Naive B cell (primary cell): ENCODE measurements at regions not wholly inside any gene's neighbourhood (a gene's known extent, or its start where the extent isn't known, plus 50 kb on each side); places are given as distances from the start of the nearest gene placed in this dataset.

Experiments
- ATAC-seq, 2 donors: fragments of 150-1000 bp; cut with Tn5 transposase; 2 replicates each; pipeline ENCODE4 v1.10.0; 2021; ENCODE audit warnings: low read depth in 2 of 2, mild to moderate bottlenecking in 2 of 2, moderate library complexity in 2 of 2
- DNase-seq: peaks from one replicate; pipeline ENCODE4 v3.0.0; 2022
- H3K27ac Mint-ChIP-seq, 6 donors: one replicate each; pipeline ENCODE4 v1.8.0; 2020 to 2022; ENCODE audit warnings: mild to moderate bottlenecking in 6 of 6, mixed read lengths in 6 of 6, moderate library complexity in 5 of 6, inconsistent platforms in 2 of 6
- H3K27me3 Mint-ChIP-seq, 3 donors: one replicate each; pipeline ENCODE4 v1.8.0; 2021 to 2022; ENCODE audit warnings: mixed read lengths in 3 of 3, mild to moderate bottlenecking in 1 of 3
- H3K36me3 Mint-ChIP-seq, 2 donors: one replicate each; pipeline ENCODE4 v1.8.0; 2020 to 2022; ENCODE audit warnings: mixed read lengths in 2 of 2, inconsistent platforms in 1 of 2, mild to moderate bottlenecking in 1 of 2
- H3K4me1 Mint-ChIP-seq, 3 donors: one replicate each; pipeline ENCODE4 v1.8.0; 2020 to 2022; ENCODE audit warnings: mixed read lengths in 3 of 3, inconsistent platforms in 1 of 3, mild to moderate bottlenecking in 1 of 3, moderate library complexity in 1 of 3
- H3K4me3 Mint-ChIP-seq, 8 donors: one replicate each; pipeline ENCODE4 v1.8.0; 2020 to 2022; ENCODE audit warnings: mild to moderate bottlenecking in 8 of 8, mixed read lengths in 8 of 8, moderate library complexity in 8 of 8, inconsistent platforms in 2 of 8
- H3K9me3 Mint-ChIP-seq, 7 donors: one replicate each; pipeline ENCODE4 v1.8.0; 2020 to 2022; ENCODE audit warnings: mixed read lengths in 7 of 7, mild to moderate bottlenecking in 5 of 7, inconsistent platforms in 2 of 7, moderate library complexity in 1 of 7

GRCh38 chr5:159427180-159428012 is 97.1 kb upstream of the IL12B start:
- H3K4me1 Mint-ChIP-seq: peaks cover 13 to 28% (median 18%) of the 10 kb centered on the region in 3 donors
- DNase-seq: peak; percentile 39
- H3K36me3 Mint-ChIP-seq: no peaks in the 10 kb centered on the region

GRCh38 chr5:159430361-159431012 is 100.2 kb upstream of the IL12B start:
- Mint-ChIP-seq H3K4me1 (peaks cover 13 to 28% (median 18%) of the 10 kb centered on the region in 3 donors), H3K9me3 (peaks cover 0 to 2% (median 0%) of the 10 kb centered on the region in 7 donors), H3K4me3 (no peak overlapping the region), H3K27ac (no peak overlapping the region), H3K36me3 (no peaks in the 10 kb centered on the region), H3K27me3 (no peaks in the 10 kb centered on the region)
- ATAC-seq: no peak
- no peak for DNase-seq

More at GRCh38 chr5:159427180-159428012, 97.1 kb upstream of the IL12B start:
- Mint-ChIP-seq H3K4me3 (peak overlapping the region in 7 of 8 donors; percentile 2 to 66 (median 15)), H3K27ac (peak overlapping the region; percentile 32 to 94 (median 78)), H3K27me3 (no peaks in the 10 kb centered on the region), H3K9me3 (peaks cover 0 to 2% (median 0%) of the 10 kb centered on the region in 7 donors)
- peak; percentile 89 to 92 for ATAC-seq

- DNase-seq: no peak
- no peaks in the 10 kb centered on the region for H3K36me3 Mint-ChIP-seq
- no peak for ATAC-seq
- H3K27me3 Mint-ChIP-seq: no peaks in the 10 kb centered on the region
- no peak overlapping the region for H3K27ac Mint-ChIP-seq
- H3K9me3 Mint-ChIP-seq: peaks cover 0 to 4% (median 0%) of the 10 kb centered on the region in 7 donors
- peaks cover 0 to 5% (median 4%) of the 10 kb centered on the region in 3 donors for H3K4me1 Mint-ChIP-seq
- no peak overlapping the region for H3K4me3 Mint-ChIP-seq
These were observed 105.6 kb upstream of the IL12B start for GRCh38 chr5:159435855-159436254.

- Mint-ChIP-seq H3K4me1 (peaks cover 0 to 5% (median 4%) of the 10 kb centered on the region in 3 donors), H3K27ac (no peak overlapping the region), H3K9me3 (peaks cover 0 to 4% (median 0%) of the 10 kb centered on the region in 7 donors), H3K36me3 (no peaks in the 10 kb centered on the region), H3K4me3 (no peak overlapping the region), H3K27me3 (no peaks in the 10 kb centered on the region)
- no peak for ATAC-seq
- no peak for DNase-seq
These were observed 107.8 kb upstream of the IL12B start for GRCh38 chr5:159438092-159438491.

GRCh38 chr5:159439002-159439401 is 108.7 kb upstream of the IL12B start:
- Mint-ChIP-seq H3K27ac (peak overlapping the region in 1 of 6 donors; percentile 38), H3K4me3 (no peak overlapping the region), H3K4me1 (peaks cover 0 to 5% (median 4%) of the 10 kb centered on the region in 3 donors), H3K36me3 (no peaks in the 10 kb centered on the region), H3K27me3 (no peaks in the 10 kb centered on the region), H3K9me3 (peaks cover 0 to 4% (median 0%) of the 10 kb centered on the region in 7 donors)
- ATAC-seq: no peak
- no peak for DNase-seq

GRCh38 chr5:159440235-159440634 is 109.9 kb upstream of the IL12B start:
- Mint-ChIP-seq H3K9me3 (peaks cover 0 to 4% (median 0%) of the 10 kb centered on the region in 7 donors), H3K27me3 (no peaks in the 10 kb centered on the region), H3K27ac (peak overlapping the region in 2 of 6 donors; percentile 4 to 19), H3K4me3 (no peak overlapping the region), H3K4me1 (peaks cover 0 to 5% (median 4%) of the 10 kb centered on the region in 3 donors), H3K36me3 (no peaks in the 10 kb centered on the region)
- ATAC-seq: peak; percentile 33 to 54
- no peak for DNase-seq

- DNase-seq (no peak), ATAC-seq (no peak)
- Mint-ChIP-seq H3K9me3 (peaks cover 0 to 4% (median 0%) of the 10 kb centered on the region in 7 donors), H3K4me3 (no peak overlapping the region), H3K27ac (no peak overlapping the region), H3K36me3 (no peaks in the 10 kb centered on the region), H3K27me3 (no peaks in the 10 kb centered on the region), H3K4me1 (peaks cover 0 to 5% (median 4%) of the 10 kb centered on the region in 3 donors)
These were observed 110.7 kb upstream of the IL12B start for GRCh38 chr5:159440968-159441367.

GRCh38 chr5:159441441-159441840 is 111.2 kb upstream of the IL12B start:
- Mint-ChIP-seq H3K27ac (no peak overlapping the region), H3K4me1 (peaks cover 0 to 5% (median 4%) of the 10 kb centered on the region in 3 donors)

GRCh38 chr5:159442206-159442850 is 112.0 kb upstream of the IL12B start:
- Mint-ChIP-seq H3K27ac (peak overlapping the region in 1 of 6 donors; percentile 68), H3K36me3 (no peaks in the 10 kb centered on the region), H3K9me3 (peaks cover 0 to 4% (median 0%) of the 10 kb centered on the region in 7 donors), H3K4me1 (peaks cover 0 to 5% (median 4%) of the 10 kb centered on the region in 3 donors), H3K27me3 (no peaks in the 10 kb centered on the region), H3K4me3 (no peak overlapping the region)
- DNase-seq (no peak), ATAC-seq (no peak)

More at GRCh38 chr5:159441441-159441840, 111.2 kb upstream of the IL12B start:
- H3K4me3 Mint-ChIP-seq: no peak overlapping the region
- H3K36me3 Mint-ChIP-seq: no peaks in the 10 kb centered on the region
- DNase-seq (no peak), ATAC-seq (no peak)
- peaks cover 0 to 4% (median 0%) of the 10 kb centered on the region in 7 donors for H3K9me3 Mint-ChIP-seq
- H3K27me3 Mint-ChIP-seq: no peaks in the 10 kb centered on the region

GRCh38 chr5:159444441-159445082 is 114.3 kb upstream of the IL12B start:
- Mint-ChIP-seq H3K4me3 (no peak overlapping the region), H3K4me1 (peaks cover 0 to 5% (median 4%) of the 10 kb centered on the region in 3 donors), H3K9me3 (peaks cover 0 to 4% (median 0%) of the 10 kb centered on the region in 7 donors), H3K36me3 (no peaks in the 10 kb centered on the region), H3K27ac (peak overlapping the region in 1 of 6 donors; percentile 58), H3K27me3 (peaks cover 0 to 6% (median 0%) of the 10 kb centered on the region in 3 donors)
- ATAC-seq: no peak
- no peak for DNase-seq

GRCh38 chr5:159447116-159447515 is 116.8 kb upstream of the IL12B start:
- Mint-ChIP-seq H3K4me3 (no peak overlapping the region), H3K9me3 (no peaks in the 10 kb centered on the region), H3K36me3 (no peaks in the 10 kb centered on the region), H3K4me1 (no peaks in the 10 kb centered on the region), H3K27me3 (peaks cover 0 to 6% (median 0%) of the 10 kb centered on the region in 3 donors), H3K27ac (peak overlapping the region in 1 of 6 donors; percentile 29)
- ATAC-seq: no peak
- no peak for DNase-seq

GRCh38 chr5:159448841-159449407 is 118.6 kb upstream of the IL12B start:
- Mint-ChIP-seq H3K4me3 (no peak overlapping the region), H3K4me1 (no peaks in the 10 kb centered on the region), H3K9me3 (no peaks in the 10 kb centered on the region), H3K27me3 (peaks cover 0 to 12% (median 4%) of the 10 kb centered on the region in 3 donors), H3K27ac (no peak overlapping the region), H3K36me3 (no peaks in the 10 kb centered on the region)
- no peak for ATAC-seq
- no peak for DNase-seq
